ENCODE measurements at regions not wholly inside any gene's neighbourhood (a gene's known extent, or its start where the extent isn't known, plus 50 kb on each side); places are given as distances from the start of the nearest gene placed in this dataset.

DNA sequence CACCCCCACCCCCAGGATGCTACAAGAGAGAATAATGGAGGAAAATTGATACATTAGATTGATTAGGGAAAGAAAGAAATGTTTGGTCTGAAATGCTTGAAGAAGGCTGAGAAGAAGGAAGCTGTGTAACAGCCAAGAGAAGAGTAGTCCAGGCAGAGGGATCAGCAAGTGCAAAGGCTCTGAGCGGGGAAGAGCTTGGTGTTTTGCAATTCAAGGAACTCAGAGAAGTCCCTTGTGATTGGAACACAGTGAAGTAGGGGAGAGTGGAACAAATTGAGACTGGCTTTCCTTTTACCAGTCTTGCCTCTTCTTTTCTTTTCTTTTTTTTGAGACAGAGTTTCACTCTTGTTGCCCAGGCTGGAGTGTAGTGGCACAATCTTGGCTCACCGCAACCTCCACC is 76.6 kb upstream of the CHD6 start:
- TF ChIP-seq POU5F1 (IDR thresholded peaks at IDR 0.05; ENCODE audit: low read depth, low read length) (no peak), CHD1 (IDR thresholded peaks at IDR 0.05; ENCODE audit: low read depth, low read length) (no peak), BCL11A (IDR thresholded peaks at IDR 0.05; ENCODE audit: low read depth in 2 of 2, low read length in 2 of 2) (no peak), RFX5 (IDR thresholded peaks at IDR 0.05; ENCODE audit: borderline replicate concordance, low read depth, low read length) (no peak), JUN (IDR thresholded peaks at IDR 0.05; ENCODE audit: low read depth, low read length) (no peak), SRF (IDR thresholded peaks at IDR 0.05; ENCODE audit: low read depth, low read length) (no peak), TCF12 (IDR thresholded peaks at IDR 0.05; ENCODE audit: low read depth, low read length) (no peak), TAF1 (IDR thresholded peaks at IDR 0.05; ENCODE audit: low read depth, low read length) (no peak), CTCF (IDR thresholded peaks at IDR 0.05; ENCODE audit: control extremely low read depth in 1 of 3, insufficient read depth in 1 of 3, low read depth in 1 of 3, low read length in 3 of 3) (no peak), EP300 (IDR thresholded peaks at IDR 0.05; ENCODE audit: borderline replicate concordance in 1 of 2, low read depth in 2 of 2, low read length in 2 of 2) (no peak)

All from H1 (cell line).